Smooth muscle cell (in vitro differentiated cells): ENCODE measurements at regions not wholly inside any gene's neighbourhood (a gene's known extent, or its start where the extent isn't known, plus 50 kb on each side); places are given as distances from the start of the nearest gene placed in this dataset.

Experiments used
- DNase-seq: peaks from one replicate; lab custom pipeline; 2025; ENCODE audit not compliant: unreplicated experiment; lab: John Stamatoyannopoulos, UW
- H2AFZ ChIP-seq: fragments of 200-600 bp; sonication (generic); 2 replicates; pipeline ENCODE4 v1.6.0; 2016; ENCODE audit warnings: antibody characterized with exemption, low read depth, mild to moderate bottlenecking
- H3F3A ChIP-seq: fragments of 200-600 bp; sonication (generic); 2 replicates; pipeline ENCODE4 v1.6.0; 2017; ENCODE audit warnings: antibody characterized with exemption, low read depth
- H3K27ac ChIP-seq: fragments of 200-600 bp; sonication (generic); 2 replicates; pipeline ENCODE4 v1.5.1; 2016; ENCODE audit warnings: low read depth, mild to moderate bottlenecking
- H3K27me3 ChIP-seq: fragments of 200-600 bp; sonication (generic); 2 replicates; pipeline ENCODE4 v1.6.1; 2016; ENCODE audit warnings: low read depth, mild to moderate bottlenecking
- H3K36me3 ChIP-seq: fragments of 200-600 bp; sonication (generic); 2 replicates; pipeline ENCODE4 v1.5.1; 2016; ENCODE audit warnings: low read depth
- H3K4me1 ChIP-seq: fragments of 200-600 bp; sonication (generic); 2 replicates; pipeline ENCODE4 v1.5.1; 2016; ENCODE audit warnings: low read depth
- H3K4me2 ChIP-seq: fragments of 200-600 bp; sonication (generic); 2 replicates; pipeline ENCODE4 v1.6.0; 2016; ENCODE audit warnings: mild to moderate bottlenecking
- H3K4me3 ChIP-seq: fragments of 200-600 bp; sonication (generic); 2 replicates; pipeline ENCODE4 v1.5.1; 2016; ENCODE audit warnings: mild to moderate bottlenecking
- H3K79me2 ChIP-seq: fragments of 200-600 bp; sonication (generic); 2 replicates; pipeline ENCODE4 v1.6.0; 2016; ENCODE audit warnings: low read depth, mild to moderate bottlenecking
- H3K9ac ChIP-seq: fragments of 200-600 bp; sonication (generic); 2 replicates; pipeline ENCODE4 v1.6.0; 2016; ENCODE audit warnings: low read depth
- H3K9me3 ChIP-seq: fragments of 200-600 bp; sonication (generic); replicated peaks from 2 replicates; pipeline ENCODE4 v1.5.1; 2016; ENCODE audit warnings: low read depth
- H4K20me1 ChIP-seq: fragments of 200-600 bp; sonication (generic); 2 replicates; pipeline ENCODE4 v1.6.0; 2016; ENCODE audit warnings: low read depth
- WGBS: methylation state at CpG from one replicate; pipeline ENCODE4 v1.1.7; 2016; ENCODE audit warnings: low lambda C conversion rate; 5-methylcytosine and 5-hydroxymethylcytosine counted together
- TF ChIP-seq, protein P1 (sequence below): fragments of 200-600 bp; sonication (generic); IDR thresholded peaks from 2 replicates; pipeline ENCODE4 v1.5.1; 2017; ENCODE audit warnings: borderline replicate concordance, mild to moderate bottlenecking, antibody characterized with exemption; ENCODE audit not compliant: insufficient read depth, poor library complexity, severe bottlenecking

GRCh38 chr13:64756621-64757020, 2473.5 kb downstream of the PCDH9 start:
- Histone ChIP-seq H3K9me3 (no peaks in the 10 kb centered on the region), H3F3A (no peaks in the 10 kb centered on the region), H2AFZ (no peak overlapping the region), H4K20me1 (no peaks in the 10 kb centered on the region), H3K9ac (no peak overlapping the region), H3K36me3 (no peaks in the 10 kb centered on the region), H3K27me3 (no peaks in the 10 kb centered on the region), H3K4me3 (no peak overlapping the region), H3K4me2 (no peak overlapping the region), H3K79me2 (no peaks in the 10 kb centered on the region), H3K27ac (no peak overlapping the region), H3K4me1 (no peaks in the 10 kb centered on the region)
- TF ChIP-seq, protein P1, sequence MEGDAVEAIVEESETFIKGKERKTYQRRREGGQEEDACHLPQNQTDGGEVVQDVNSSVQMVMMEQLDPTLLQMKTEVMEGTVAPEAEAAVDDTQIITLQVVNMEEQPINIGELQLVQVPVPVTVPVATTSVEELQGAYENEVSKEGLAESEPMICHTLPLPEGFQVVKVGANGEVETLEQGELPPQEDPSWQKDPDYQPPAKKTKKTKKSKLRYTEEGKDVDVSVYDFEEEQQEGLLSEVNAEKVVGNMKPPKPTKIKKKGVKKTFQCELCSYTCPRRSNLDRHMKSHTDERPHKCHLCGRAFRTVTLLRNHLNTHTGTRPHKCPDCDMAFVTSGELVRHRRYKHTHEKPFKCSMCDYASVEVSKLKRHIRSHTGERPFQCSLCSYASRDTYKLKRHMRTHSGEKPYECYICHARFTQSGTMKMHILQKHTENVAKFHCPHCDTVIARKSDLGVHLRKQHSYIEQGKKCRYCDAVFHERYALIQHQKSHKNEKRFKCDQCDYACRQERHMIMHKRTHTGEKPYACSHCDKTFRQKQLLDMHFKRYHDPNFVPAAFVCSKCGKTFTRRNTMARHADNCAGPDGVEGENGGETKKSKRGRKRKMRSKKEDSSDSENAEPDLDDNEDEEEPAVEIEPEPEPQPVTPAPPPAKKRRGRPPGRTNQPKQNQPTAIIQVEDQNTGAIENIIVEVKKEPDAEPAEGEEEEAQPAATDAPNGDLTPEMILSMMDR: no peak
- 85% methylated on average over 1 of the region's 1 CpG for WGBS
- DNase-seq: no peak

DNA sequence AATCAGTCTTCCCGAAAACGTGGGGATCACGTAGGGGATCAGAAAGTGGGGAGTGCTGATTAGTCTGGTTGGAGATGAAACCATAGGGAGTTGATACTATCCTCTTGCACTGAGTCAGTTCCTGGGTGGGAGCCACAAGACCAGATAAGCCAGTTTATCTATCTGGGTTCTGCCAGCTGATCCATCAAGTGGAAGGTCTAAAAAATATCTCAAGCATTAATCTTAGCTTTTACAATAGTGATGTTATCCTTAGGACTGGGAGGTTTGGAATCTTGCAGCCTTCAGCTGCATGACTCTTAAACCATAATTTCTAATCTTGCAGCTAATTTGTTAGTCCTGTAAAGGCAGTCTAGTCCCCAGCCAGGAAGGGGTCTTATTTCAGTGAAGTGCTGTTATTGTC, 2474.2 kb downstream of the PCDH9 start:
- Histone ChIP-seq H3K9ac (no peak overlapping the region), H3K27ac (no peak overlapping the region), H4K20me1 (no peaks in the 10 kb centered on the region), H3K4me3 (no peak overlapping the region), H2AFZ (no peak overlapping the region), H3K4me2 (no peak overlapping the region), H3K36me3 (no peaks in the 10 kb centered on the region), H3K79me2 (no peaks in the 10 kb centered on the region), H3F3A (no peaks in the 10 kb centered on the region), H3K27me3 (no peaks in the 10 kb centered on the region), H3K9me3 (no peaks in the 10 kb centered on the region), H3K4me1 (no peaks in the 10 kb centered on the region)
- 77% methylated on average over 3 of the region's 3 CpGs for WGBS
- DNase-seq: no peak
- TF ChIP-seq, protein P1: no peak

- no peak for DNase-seq
- no peaks in the 10 kb centered on the region for H3K4me1 ChIP-seq
- TF ChIP-seq, protein P1: no peak
- H3F3A ChIP-seq: no peaks in the 10 kb centered on the region
- H3K9ac ChIP-seq: no peak overlapping the region
- no peak overlapping the region for H3K4me3 ChIP-seq
- H3K27ac ChIP-seq: no peak overlapping the region
- no peaks in the 10 kb centered on the region for H3K9me3 ChIP-seq
- no peaks in the 10 kb centered on the region for H3K79me2 ChIP-seq
- no peak overlapping the region for H3K4me2 ChIP-seq
- WGBS: 75% methylated on average over 2 of the region's 2 CpGs
- H4K20me1 ChIP-seq: no peaks in the 10 kb centered on the region
- H3K27me3 ChIP-seq: no peaks in the 10 kb centered on the region
- no peaks in the 10 kb centered on the region for H3K36me3 ChIP-seq
- H2AFZ ChIP-seq: no peak overlapping the region
These were observed 2476.7 kb downstream of the PCDH9 start for GRCh38 chr13:64753233-64754000.

GRCh38 chr13:64749301-64749700, 2480.8 kb downstream of the PCDH9 start:
- 55% methylated on average over 4 of the region's 4 CpGs for whole genome bisulfite sequencing
- Histone ChIP-seq H3K4me1 (no peaks in the 10 kb centered on the region), H2AFZ (no peak overlapping the region), H3F3A (no peaks in the 10 kb centered on the region), H4K20me1 (no peaks in the 10 kb centered on the region), H3K36me3 (no peaks in the 10 kb centered on the region), H3K27me3 (no peaks in the 10 kb centered on the region), H3K4me3 (no peak overlapping the region), H3K79me2 (no peaks in the 10 kb centered on the region), H3K9me3 (no peaks in the 10 kb centered on the region), H3K4me2 (no peak overlapping the region), H3K9ac (no peak overlapping the region), H3K27ac (no peak overlapping the region)
- TF ChIP-seq, protein P1: no peak
- DNase-seq: no peak
